AG04449 (cell line): ENCODE measurements at regions not wholly inside any gene's neighbourhood (a gene's known extent, or its start where the extent isn't known, plus 50 kb on each side); places are given as distances from the start of the nearest gene placed in this dataset.

Source experiments
- CTCF ChIA-PET: fragments of 350-600 bp; formaldehyde crosslinking; extraction: SDS; loops from one replicate; lab custom pipeline; 2021; ENCODE audit warnings: antibody characterized with exemption; lab: Yijun Ruan, JAX
- POLR2A ChIA-PET: fragments of 400-600, 350-600 bp; formaldehyde crosslinking; extraction: SDS; loops from one replicate; lab custom pipeline; 2020; ENCODE audit warnings: antibody characterized with exemption, inconsistent platforms; lab: Yijun Ruan, JAX
- DNase-seq: peaks from one replicate; pipeline ENCODE4 v3.0.0-alpha.2; 2010; ENCODE audit warnings: low read depth, low spot score
- H3K4me3 ChIP-seq: 2 replicates; pipeline ENCODE4 v1.5.1; 2011; ENCODE audit warnings: low read depth, mild to moderate bottlenecking, control low read depth, low read length
- CTCF ChIP-seq: IDR thresholded peaks from one replicate; pipeline ENCODE4 v1.5.1; 2011; ENCODE audit warnings: mild to moderate bottlenecking, moderate library complexity, low read length, control low read depth, inconsistent platforms; ENCODE audit not compliant: insufficient read depth; ENCODE audit errors: missing control alignments

GRCh38 chr9:117496307-117496706, 81.5 kb upstream of the ASTN2 start:
- no peak for TF ChIP-seq CTCF
- no peak overlapping the region for H3K4me3 ChIP-seq
- DNase-seq, result no peak
- POLR2A ChIA-PET, result no interaction called here
- CTCF ChIA-PET, result no interaction called here

GRCh38 chr9:117494401-117495090, 79.7 kb upstream of the ASTN2 start:
- POLR2A ChIA-PET, result no interaction called here
- CTCF ChIA-PET, result no interaction called here
- H3K4me3 ChIP-seq, result no peak overlapping the region
- DNase-seq, result no peak
- TF ChIP-seq CTCF, result no peak

- CTCF ChIA-PET, result no interaction called here
- no peak for DNase-seq
- H3K4me3 ChIP-seq, result no peak overlapping the region
- POLR2A ChIA-PET, result no interaction called here
- no peak for TF ChIP-seq CTCF
Observed at GRCh38 chr9:117492476-117492875, 77.6 kb upstream of the ASTN2 start.

- TF ChIP-seq CTCF, result no peak
- CTCF ChIA-PET, result no interaction called here
- no peak for DNase-seq
- POLR2A ChIA-PET, result no interaction called here
- H3K4me3 ChIP-seq, result no peak overlapping the region
Observed at GRCh38 chr9:117491491-117491890, 76.6 kb upstream of the ASTN2 start.

GRCh38 chr9:117490199-117490598, 75.3 kb upstream of the ASTN2 start:
- no peak for DNase-seq
- TF ChIP-seq CTCF, result no peak
- ChIA-PET CTCF (no interaction called here), POLR2A (no interaction called here)
- no peak overlapping the region for H3K4me3 ChIP-seq

- TF ChIP-seq CTCF, result no peak
- POLR2A ChIA-PET, result no interaction called here
- no peak overlapping the region for H3K4me3 ChIP-seq
- CTCF ChIA-PET, result interaction anchor here (0.7 to 2.1 kb wide), 2 partner anchors 10 to 58 kb away, joined by 3 to 8 read pairs; no protein-coding TSS in a partner anchor
- DNase-seq, result no peak
Observed at GRCh38 chr9:117488659-117489058, 73.8 kb upstream of the ASTN2 start.
